ENCODE measurements at regions not wholly inside any gene's neighbourhood (a gene's known extent, or its start where the extent isn't known, plus 50 kb on each side); places are given as distances from the start of the nearest gene placed in this dataset.

GRCh38 chr12:28948685-28949084, 200.4 kb upstream of the FAR2 start:
- DNase-seq, result no peak

GRCh38 chr12:28949184-28949583, 199.9 kb upstream of the FAR2 start:
- no peak for DNase-seq

GRCh38 chr12:28950049-28950448, 199.0 kb upstream of the FAR2 start:
- no peak for DNase-seq

- DNase-seq, result no peak
Measured at GRCh38 chr12:28951935-28952334, 197.1 kb upstream of the FAR2 start.

- DNase-seq, result no peak
Measured at GRCh38 chr12:28954333-28954732, 194.7 kb upstream of the FAR2 start.

- no peak for DNase-seq
Measured at GRCh38 chr12:28955491-28955890, 193.6 kb upstream of the FAR2 start.

GRCh38 chr12:28955931-28956330, 193.1 kb upstream of the FAR2 start:
- DNase-seq, result no peak

- DNase-seq, result no peak
Measured at GRCh38 chr12:28958553-28959195, 190.4 kb upstream of the FAR2 start.

GRCh38 chr12:28961948-28962384, 187.1 kb upstream of the FAR2 start:
- no peak for DNase-seq

- DNase-seq, result no peak
Measured at GRCh38 chr12:28963554-28963953, 185.5 kb upstream of the FAR2 start.

GRCh38 chr12:28966046-28966780, 182.9 kb upstream of the FAR2 start:
- no peak for DNase-seq

GRCh38 chr12:28967426-28967825, 181.7 kb upstream of the FAR2 start:
- no peak for DNase-seq

GRCh38 chr12:28973491-28973890, 175.6 kb upstream of the FAR2 start:
- DNase-seq, result no peak

GRCh38 chr12:28974166-28974565, 174.9 kb upstream of the FAR2 start:
- no peak for DNase-seq

- no peak for DNase-seq
Measured at GRCh38 chr12:28974883-28975282, 174.2 kb upstream of the FAR2 start.

GRCh38 chr12:28975564-28976340, 173.3 kb upstream of the FAR2 start:
- no peak for DNase-seq

- DNase-seq, result no peak
Measured at GRCh38 chr12:28980436-28980835, 168.6 kb upstream of the FAR2 start.

- DNase-seq, result no peak
Measured at GRCh38 chr12:28987538-28988324, 161.3 kb upstream of the FAR2 start.

GRCh38 chr12:28988325-28988704, 160.8 kb upstream of the FAR2 start:
- no peak for DNase-seq

- no peak for DNase-seq
Measured at GRCh38 chr12:28991626-28992025, 157.5 kb upstream of the FAR2 start.

GRCh38 chr12:28993720-28994119, 155.4 kb upstream of the FAR2 start:
- no peak for DNase-seq

GRCh38 chr12:28994179-28994715, 154.8 kb upstream of the FAR2 start:
- no peak for DNase-seq

GRCh38 chr12:28996688-28997087, 152.4 kb upstream of the FAR2 start:
- no peak for DNase-seq

Measured in NCI-H2227 treated with DMSO at 0.1 percent for 48 hours (cell line).